ENCODE measurements at regions not wholly inside any gene's neighbourhood (a gene's known extent, or its start where the extent isn't known, plus 50 kb on each side); places are given as distances from the start of the nearest gene placed in this dataset.

- no peak for DNase-seq (ENCODE audit: extremely low read depth in 1 of 2, low read depth in 1 of 2)
Observed at GRCh38 chr2:40507432-40507831, 55.5 kb upstream of the SLC8A1 start.

- no peak for DNase-seq (ENCODE audit: extremely low read depth in 1 of 2, low read depth in 1 of 2)
Observed at GRCh38 chr2:40510304-40510703, 58.4 kb upstream of the SLC8A1 start.

GRCh38 chr2:40511661-40512213 is 59.8 kb upstream of the SLC8A1 start:
- DNase-seq (ENCODE audit: extremely low read depth in 1 of 2, low read depth in 1 of 2) = no peak

GRCh38 chr2:40512256-40512655 is 60.4 kb upstream of the SLC8A1 start:
- no peak for DNase-seq (ENCODE audit: extremely low read depth in 1 of 2, low read depth in 1 of 2)

GRCh38 chr2:40513201-40513600 is 61.3 kb upstream of the SLC8A1 start:
- DNase-seq (ENCODE audit: extremely low read depth in 1 of 2, low read depth in 1 of 2) = no peak

- no peak for DNase-seq (ENCODE audit: extremely low read depth in 1 of 2, low read depth in 1 of 2)
Observed at GRCh38 chr2:40516604-40517003, 64.7 kb upstream of the SLC8A1 start.

GRCh38 chr2:40528564-40528963 is 76.7 kb upstream of the SLC8A1 start:
- no peak for DNase-seq (ENCODE audit: extremely low read depth in 1 of 2, low read depth in 1 of 2)

GRCh38 chr2:40531359-40531758 is 79.5 kb upstream of the SLC8A1 start:
- DNase-seq (ENCODE audit: extremely low read depth in 1 of 2, low read depth in 1 of 2) = no peak

- DNase-seq (ENCODE audit: extremely low read depth in 1 of 2, low read depth in 1 of 2) = no peak
Observed at GRCh38 chr2:40534528-40534927, 82.6 kb upstream of the SLC8A1 start.

GRCh38 chr2:40535972-40536371 is 84.1 kb upstream of the SLC8A1 start:
- DNase-seq (ENCODE audit: extremely low read depth in 1 of 2, low read depth in 1 of 2) = no peak

- no peak for DNase-seq (ENCODE audit: extremely low read depth in 1 of 2, low read depth in 1 of 2)
Observed at GRCh38 chr2:40540026-40540425, 88.1 kb upstream of the SLC8A1 start.

GRCh38 chr2:40543381-40543780 is 91.5 kb upstream of the SLC8A1 start:
- no peak for DNase-seq (ENCODE audit: extremely low read depth in 1 of 2, low read depth in 1 of 2)

GRCh38 chr2:40544072-40544471 is 92.2 kb upstream of the SLC8A1 start:
- DNase-seq (ENCODE audit: extremely low read depth in 1 of 2, low read depth in 1 of 2) = no peak

- no peak for DNase-seq (ENCODE audit: extremely low read depth in 1 of 2, low read depth in 1 of 2)
Observed at GRCh38 chr2:40545645-40546044, 93.8 kb upstream of the SLC8A1 start.

- DNase-seq (ENCODE audit: extremely low read depth in 1 of 2, low read depth in 1 of 2) = no peak
Observed at GRCh38 chr2:40546439-40547191, 94.7 kb upstream of the SLC8A1 start.

- no peak for DNase-seq (ENCODE audit: extremely low read depth in 1 of 2, low read depth in 1 of 2)
Observed at GRCh38 chr2:40548521-40548920, 96.6 kb upstream of the SLC8A1 start.

- DNase-seq (ENCODE audit: extremely low read depth in 1 of 2, low read depth in 1 of 2) = no peak
Observed at GRCh38 chr2:40550085-40550484, 98.2 kb upstream of the SLC8A1 start.

GRCh38 chr2:40551081-40551480 is 99.2 kb upstream of the SLC8A1 start:
- no peak for DNase-seq (ENCODE audit: extremely low read depth in 1 of 2, low read depth in 1 of 2)

- no peak for DNase-seq (ENCODE audit: extremely low read depth in 1 of 2, low read depth in 1 of 2)
Observed at GRCh38 chr2:40554665-40555294, 102.9 kb upstream of the SLC8A1 start.

- DNase-seq (ENCODE audit: extremely low read depth in 1 of 2, low read depth in 1 of 2) = no peak
Observed at GRCh38 chr2:40556293-40556692, 104.4 kb upstream of the SLC8A1 start.

- DNase-seq (ENCODE audit: extremely low read depth in 1 of 2, low read depth in 1 of 2) = no peak
Observed at GRCh38 chr2:40556739-40557138, 104.8 kb upstream of the SLC8A1 start.

GRCh38 chr2:40558761-40559160 is 106.9 kb upstream of the SLC8A1 start:
- DNase-seq (ENCODE audit: extremely low read depth in 1 of 2, low read depth in 1 of 2) = no peak
